Caco-2 (cell line): ENCODE measurements at regions not wholly inside any gene's neighbourhood (a gene's known extent, or its start where the extent isn't known, plus 50 kb on each side); places are given as distances from the start of the nearest gene placed in this dataset.

ENCODE experiments used
- BruUV-seq: library from RNA; stranded (reverse); fragments of 400-500 nt; replicated peaks from 2 replicates; lab custom pipeline; 2021; lab: Mats Ljungman, UMichigan
- CTCF ChIA-PET: fragments of 300-600 bp; sonication (Branson Sonifier 250); formaldehyde crosslinking; loops from one replicate; lab custom pipeline; 2022; ENCODE audit warnings: antibody characterized with exemption; lab: Charles Lee
- POLR2A ChIA-PET: fragments of 300-600 bp; sonication (Branson Sonifier 250); formaldehyde crosslinking; loops from one replicate; lab custom pipeline; 2022; ENCODE audit warnings: antibody characterized with exemption; lab: Charles Lee
- DNase-seq, 2 experiments: peaks; one replicate each; pipeline versions ENCODE4 v3.0.0 to v3.0.0-alpha.2; 2020 to 2022
- H3K27me3 ChIP-seq: replicated peaks from 2 replicates; pipeline ENCODE4 v1.6.0; 2011; ENCODE audit warnings: low read length; ENCODE audit not compliant: control insufficient read depth, insufficient read depth
- H3K36me3 ChIP-seq: 2 replicates; pipeline ENCODE4 v1.5.1; 2011; ENCODE audit warnings: low read length; ENCODE audit not compliant: control insufficient read depth, insufficient read depth
- H3K4me1 ChIP-seq: fragments of 250-450 bp; sonication (Bioruptor Pico); 2 replicates; pipeline ENCODE4 v1.5.1; 2020; ENCODE audit warnings: mild to moderate bottlenecking
- H3K4me3 ChIP-seq: 2 replicates; pipeline ENCODE4 v1.5.1; 2011; ENCODE audit warnings: low read depth, mild to moderate bottlenecking, control low read depth, low read length
- H3K9me3 ChIP-seq: fragments of 250-450 bp; sonication (Bioruptor Pico); 2 replicates; pipeline ENCODE4 v1.5.1; 2020; ENCODE audit warnings: mild to moderate bottlenecking, moderate library complexity
- H3K27ac Mint-ChIP-seq: one replicate; pipeline ENCODE4 v1.8.0; 2022; ENCODE audit warnings: mixed read lengths; ENCODE audit not compliant: unreplicated experiment
- H3K27me3 Mint-ChIP-seq: one replicate; pipeline ENCODE4 v1.8.0; 2022; ENCODE audit warnings: mixed read lengths; ENCODE audit not compliant: insufficient read depth, unreplicated experiment
- H3K36me3 Mint-ChIP-seq: one replicate; pipeline ENCODE4 v1.8.0; 2022; ENCODE audit warnings: mild to moderate bottlenecking, mixed read lengths; ENCODE audit not compliant: insufficient read depth, unreplicated experiment
- H3K4me1 Mint-ChIP-seq: one replicate; pipeline ENCODE4 v1.8.0; 2022; ENCODE audit warnings: low read depth, mixed read lengths; ENCODE audit not compliant: unreplicated experiment
- H3K4me3 Mint-ChIP-seq: one replicate; pipeline ENCODE4 v1.8.0; 2022; ENCODE audit warnings: mild to moderate bottlenecking, moderate library complexity, mixed read lengths; ENCODE audit not compliant: unreplicated experiment
- H3K9me3 Mint-ChIP-seq: one replicate; pipeline ENCODE4 v1.8.0; 2022; ENCODE audit warnings: mixed read lengths; ENCODE audit not compliant: unreplicated experiment
- CTCF ChIP-seq, 2 experiments: fragments of 200-600 bp in 1 of 2; IDR thresholded peaks; 1 replicate in 1 of 2; 2 replicates in 1 of 2; pipeline versions ENCODE4 v1.5.1 to v1.8.0; 2011 to 2022; ENCODE audit warnings: antibody characterized with exemption in 1 of 2, control low read depth in 1 of 2, inconsistent platforms in 1 of 2, low read depth in 1 of 2, low read length in 1 of 2, mild to moderate bottlenecking in 1 of 2, moderate library complexity in 1 of 2; ENCODE audit not compliant: insufficient read depth in 1 of 2, severe bottlenecking in 1 of 2, unreplicated experiment in 1 of 2
- intact Hi-C: fragments of 100-400 bp; cut with micrococcal nuclease; formaldehyde crosslinking; loops from one replicate; pipeline ENCODE4 v1.10.0; 2022; ENCODE audit not compliant: unreplicated experiment

GRCh38 chr18:59061914-59062642 is 77.6 kb upstream of the SEC11C start:
- Histone ChIP-seq H3K9me3 (no peaks in the 10 kb centered on the region), H3K4me1 (no peaks in the 10 kb centered on the region), H3K36me3 (no peaks in the 10 kb centered on the region), H3K4me3 (no peak overlapping the region), H3K27me3 (no peaks in the 10 kb centered on the region)
- no peak overlapping the region for H3K4me3 Mint-ChIP-seq
- no peak for TF ChIP-seq CTCF (IDR thresholded peaks at IDR 0.05; ENCODE audit: insufficient read depth in 1 of 2, low read depth in 1 of 2, low read length in 1 of 2, severe bottlenecking in 1 of 2, unreplicated experiment in 1 of 2)
- H3K9me3 Mint-ChIP-seq: no peaks in the 10 kb centered on the region
- H3K27me3 Mint-ChIP-seq: no peaks in the 10 kb centered on the region
- no peaks in the 10 kb centered on the region for H3K36me3 Mint-ChIP-seq
- no peak overlapping the region for H3K27ac Mint-ChIP-seq
- CTCF ChIA-PET: no interaction called here
- no TSS peak for BruUV-seq
- peaks cover 8% of the 10 kb centered on the region for H3K4me1 Mint-ChIP-seq
- intact Hi-C loops: loop anchor here (10.0 kb wide), 1 partner anchor 57 kb away; no protein-coding TSS in a partner anchor
- POLR2A ChIA-PET: no interaction called here
- DNase-seq: no peak

GRCh38 chr18:59062643-59063006 is 77.1 kb upstream of the SEC11C start:
- intact Hi-C loops: loop anchor here (10.0 kb wide), 1 partner anchor 58 kb away; no protein-coding TSS in a partner anchor
- Mint-ChIP-seq H3K9me3 (no peaks in the 10 kb centered on the region), H3K27ac (no peak overlapping the region), H3K4me1 (peaks cover 8% of the 10 kb centered on the region), H3K4me3 (no peak overlapping the region), H3K27me3 (no peaks in the 10 kb centered on the region), H3K36me3 (no peaks in the 10 kb centered on the region)
- Histone ChIP-seq H3K27me3 (no peaks in the 10 kb centered on the region), H3K9me3 (no peaks in the 10 kb centered on the region), H3K4me3 (no peak overlapping the region), H3K4me1 (no peaks in the 10 kb centered on the region), H3K36me3 (no peaks in the 10 kb centered on the region)
- ChIA-PET CTCF (no interaction called here), POLR2A (no interaction called here)
- TF ChIP-seq CTCF (IDR thresholded peaks at IDR 0.05; ENCODE audit: insufficient read depth in 1 of 2, low read depth in 1 of 2, low read length in 1 of 2, severe bottlenecking in 1 of 2, unreplicated experiment in 1 of 2): no peak
- no TSS peak for BruUV-seq
- DNase-seq: no peak

GRCh38 chr18:59063300-59063906 is 76.3 kb upstream of the SEC11C start:
- Mint-ChIP-seq H3K9me3 (no peaks in the 10 kb centered on the region), H3K4me3 (no peak overlapping the region), H3K27me3 (no peaks in the 10 kb centered on the region), H3K4me1 (peaks cover 8% of the 10 kb centered on the region), H3K36me3 (no peaks in the 10 kb centered on the region), H3K27ac (no peak overlapping the region)
- H3K9me3 ChIP-seq: no peaks in the 10 kb centered on the region
- H3K4me1 ChIP-seq: no peaks in the 10 kb centered on the region
- no peaks in the 10 kb centered on the region for H3K27me3 ChIP-seq
- no peaks in the 10 kb centered on the region for H3K36me3 ChIP-seq
- H3K4me3 ChIP-seq: no peak overlapping the region
- DNase-seq: no peak
- CTCF ChIA-PET: no interaction called here
- BruUV-seq: no TSS peak
- intact Hi-C loops: loop anchor here (10.0 kb wide), 1 partner anchor 59 kb away; no protein-coding TSS in a partner anchor
- TF ChIP-seq CTCF (IDR thresholded peaks at IDR 0.05; ENCODE audit: insufficient read depth in 1 of 2, low read depth in 1 of 2, low read length in 1 of 2, severe bottlenecking in 1 of 2, unreplicated experiment in 1 of 2): no peak
- POLR2A ChIA-PET: no interaction called here
